T-helper 1 cell (primary cell): ENCODE measurements at regions not wholly inside any gene's neighbourhood (a gene's known extent, or its start where the extent isn't known, plus 50 kb on each side); places are given as distances from the start of the nearest gene placed in this dataset.

Source experiments
- DNase-seq, 5 donors: peaks; one replicate each; pipeline ENCODE4 v3.0.0-alpha.2; 2012 to 2020

DNA sequence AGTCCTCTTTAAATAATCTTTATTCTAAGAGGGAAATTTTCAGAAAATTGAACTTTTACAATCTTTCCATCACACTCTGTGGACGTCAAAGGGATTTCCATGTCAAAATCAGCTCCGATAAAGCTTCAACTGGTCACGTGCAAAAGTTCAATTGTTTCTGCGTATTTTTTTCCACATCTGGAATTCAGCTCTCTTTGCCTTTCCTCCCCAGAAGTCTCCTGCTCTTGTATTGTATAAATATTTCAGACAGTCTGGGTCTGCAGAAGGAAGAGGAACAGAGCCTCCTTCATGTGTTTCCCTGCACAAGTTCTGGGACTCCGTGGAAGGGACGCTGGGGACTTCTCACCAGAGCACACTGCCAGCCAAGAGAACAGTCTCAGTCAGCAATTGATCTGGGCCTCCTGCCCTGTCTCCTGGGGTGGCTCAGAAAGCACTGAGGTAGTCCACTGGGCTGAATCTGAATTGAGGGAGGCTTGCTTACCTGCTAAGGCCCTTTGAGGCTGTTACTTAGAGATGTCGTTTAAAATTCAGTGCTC is 251.5 kb downstream of the TFCP2L1 start:
- DNase-seq = no peak

- DNase-seq = no peak
Observed at GRCh38 chr2:121034551-121034950, 250.5 kb downstream of the TFCP2L1 start.

DNA sequence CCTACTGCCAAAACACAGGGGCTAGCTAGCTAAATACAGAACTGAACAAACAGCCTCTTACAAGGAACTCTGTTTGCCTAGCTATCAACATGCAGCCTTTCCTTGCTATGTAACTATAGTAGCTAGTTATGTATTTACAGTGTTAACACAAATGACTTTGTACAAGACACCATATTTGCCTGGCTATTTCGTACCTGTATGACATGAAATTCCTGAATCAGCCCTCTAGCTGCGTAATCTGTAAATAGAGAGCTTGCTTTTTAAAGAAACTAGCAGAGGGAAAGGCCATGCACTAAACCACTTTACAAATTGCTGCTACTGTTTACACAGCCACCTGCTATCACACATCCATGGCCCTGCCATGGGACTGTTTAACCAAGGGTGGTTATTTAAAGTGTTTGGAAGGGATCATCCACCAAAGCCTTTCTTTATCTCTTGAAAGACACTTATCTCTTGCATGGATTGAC is 248.7 kb downstream of the TFCP2L1 start:
- no peak for DNase-seq

DNA sequence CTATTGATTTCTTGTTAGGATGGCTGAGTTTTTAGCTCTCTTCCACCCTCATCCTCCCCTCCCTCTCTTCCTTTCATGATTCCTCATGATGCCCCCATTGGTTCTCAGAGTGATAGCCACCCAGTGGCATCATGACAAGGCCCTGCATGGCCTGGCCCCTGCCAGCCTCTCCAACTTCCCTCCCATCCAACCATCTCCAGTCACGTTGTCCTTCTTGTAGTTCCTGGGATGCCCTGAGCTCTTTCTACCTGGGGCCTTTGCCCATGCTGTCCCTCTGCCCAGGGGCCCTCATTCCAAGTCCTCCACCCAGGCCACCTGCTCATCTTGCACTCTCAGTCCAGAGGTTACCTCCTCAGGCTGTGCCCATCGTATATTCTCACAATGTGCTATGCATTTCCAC is 247.5 kb downstream of the TFCP2L1 start:
- no peak for DNase-seq

DNA sequence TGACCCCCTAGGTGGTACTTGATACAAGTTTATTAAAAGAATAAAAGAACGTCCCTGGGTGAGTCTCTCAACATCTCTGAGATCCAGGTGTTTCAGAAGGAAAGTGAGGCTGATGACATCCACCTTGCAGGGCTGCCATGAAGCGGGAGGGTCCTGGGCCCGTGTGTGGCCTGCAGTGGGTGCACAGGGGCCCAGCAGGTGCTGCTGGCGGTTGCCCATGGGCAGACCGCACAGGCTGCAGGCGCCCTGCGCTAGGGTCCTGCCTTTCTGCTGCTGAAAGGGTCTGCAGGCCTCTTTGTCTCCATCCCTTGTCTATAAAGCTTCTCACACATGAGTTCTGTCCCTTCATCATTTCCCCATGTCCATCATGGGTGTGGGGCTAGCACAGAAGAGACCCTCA is 247.0 kb downstream of the TFCP2L1 start:
- no peak for DNase-seq

GRCh38 chr2:121038431-121038830 is 246.6 kb downstream of the TFCP2L1 start:
- DNase-seq = no peak

DNA sequence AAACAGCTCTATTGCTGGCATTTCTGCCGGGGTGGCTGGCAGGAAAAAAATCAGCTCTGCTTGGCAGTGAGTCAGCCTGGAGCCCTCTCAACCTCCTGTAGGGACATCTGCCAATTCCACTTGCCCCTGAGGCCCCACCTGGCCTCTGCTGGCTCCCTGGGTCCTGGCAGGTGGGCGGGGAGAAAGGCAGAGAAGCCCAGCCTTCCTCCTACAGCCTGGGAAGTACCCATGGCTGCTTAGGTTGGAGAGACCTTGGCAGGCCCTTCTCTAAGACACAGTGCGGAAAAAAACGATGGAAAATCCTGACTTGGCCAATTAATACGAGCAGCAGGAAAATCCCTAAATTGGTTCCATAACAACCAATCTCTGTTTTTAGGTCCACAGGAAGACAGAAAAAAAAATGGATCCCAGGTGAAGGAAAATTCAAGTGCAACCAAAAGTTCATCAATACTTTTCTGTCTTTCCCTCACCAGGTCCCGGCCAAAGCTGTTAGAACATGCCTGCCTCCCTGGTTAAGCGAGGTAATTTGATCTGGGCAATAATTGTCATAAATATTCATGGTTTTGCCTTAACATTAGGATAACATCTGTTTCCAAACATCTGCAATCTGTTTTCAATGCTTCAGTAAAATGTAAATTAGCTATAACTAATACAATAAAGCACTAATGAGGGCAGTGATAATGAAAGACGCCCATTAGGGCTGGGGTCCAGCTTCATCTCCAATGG is 245.9 kb downstream of the TFCP2L1 start:
- no peak for DNase-seq

GRCh38 chr2:121039679-121040078 is 245.3 kb downstream of the TFCP2L1 start:
- no peak for DNase-seq

- no peak for DNase-seq
Observed at GRCh38 chr2:121041516-121041915, 243.5 kb downstream of the TFCP2L1 start.

DNA sequence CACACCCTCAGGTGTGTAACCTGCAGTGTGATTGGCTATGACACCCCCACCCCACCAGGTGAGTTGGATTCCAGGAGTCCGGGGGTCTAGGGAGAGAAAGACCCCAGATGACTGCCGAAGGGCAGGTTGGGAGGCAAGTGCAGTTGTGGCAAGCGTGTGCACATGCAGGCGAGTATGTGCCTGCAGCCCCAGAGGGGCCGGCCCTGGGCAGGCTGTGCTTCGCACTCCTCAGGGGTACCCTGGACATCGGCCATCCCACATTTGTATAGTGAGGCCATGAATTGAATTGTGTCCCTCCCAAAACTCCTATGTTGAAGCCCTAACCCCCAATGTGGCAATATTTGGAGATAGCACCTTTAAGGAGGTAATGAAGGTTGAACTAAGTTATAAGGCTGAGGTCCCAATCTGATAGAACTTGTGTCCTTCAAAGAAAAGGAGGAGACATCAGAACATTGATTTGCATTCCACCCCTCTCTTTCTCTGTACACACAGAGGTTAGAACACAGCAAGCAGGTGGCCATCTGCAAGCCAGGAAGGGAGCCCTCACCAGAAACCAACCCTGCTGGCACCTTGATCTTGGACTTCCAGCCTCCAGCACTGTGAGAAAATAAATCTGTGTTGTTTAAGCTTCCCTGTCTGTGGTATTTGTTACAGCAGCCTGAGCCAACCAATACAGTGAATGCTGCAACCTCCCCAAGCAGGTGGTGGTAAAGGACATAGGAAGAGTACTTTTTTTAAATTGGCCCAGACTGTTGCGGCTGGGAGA is 241.8 kb downstream of the TFCP2L1 start:
- no peak for DNase-seq

DNA sequence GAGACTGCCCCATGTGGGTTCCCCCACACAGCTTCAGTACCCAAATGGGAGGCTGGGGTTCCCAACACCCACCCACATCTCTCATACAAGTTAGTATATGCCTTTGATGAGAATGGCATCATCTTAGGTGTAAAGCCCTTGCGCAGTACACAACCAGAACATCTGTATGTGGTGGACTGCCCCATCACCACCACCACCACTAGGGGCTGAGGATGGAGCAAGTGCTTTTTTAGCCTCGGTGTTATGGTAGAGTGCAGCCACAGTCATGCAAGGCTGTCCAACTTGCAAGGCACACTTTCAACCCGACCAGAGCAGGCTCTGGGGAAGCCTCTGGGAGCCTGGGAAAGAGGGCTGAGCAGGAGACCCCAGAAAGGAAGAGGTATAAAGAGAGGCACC is 241.2 kb downstream of the TFCP2L1 start:
- no peak for DNase-seq

DNA sequence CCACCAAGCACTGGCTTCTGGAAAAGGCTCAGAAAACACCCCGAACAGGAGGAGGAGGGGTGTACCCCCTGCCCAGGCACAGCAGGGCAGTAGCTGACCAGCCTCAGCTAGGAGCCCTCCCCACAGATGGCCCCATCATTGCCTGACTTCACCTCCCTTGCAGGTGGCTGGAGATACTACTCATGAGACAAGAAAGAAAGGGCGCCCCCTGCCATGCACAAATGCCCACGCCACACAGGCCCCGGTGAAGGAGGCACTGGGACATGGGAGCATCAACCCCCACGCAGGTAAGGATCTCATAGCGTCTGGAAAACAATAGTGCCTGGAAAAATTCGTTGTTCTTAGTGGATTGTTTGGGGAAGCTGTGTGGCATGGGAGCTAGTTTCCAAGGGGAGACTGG is 240.6 kb downstream of the TFCP2L1 start:
- DNase-seq = no peak

- DNase-seq = no peak
Observed at GRCh38 chr2:121045245-121045644, 239.8 kb downstream of the TFCP2L1 start.

- DNase-seq = no peak
Observed at GRCh38 chr2:121046335-121046734, 238.7 kb downstream of the TFCP2L1 start.

DNA sequence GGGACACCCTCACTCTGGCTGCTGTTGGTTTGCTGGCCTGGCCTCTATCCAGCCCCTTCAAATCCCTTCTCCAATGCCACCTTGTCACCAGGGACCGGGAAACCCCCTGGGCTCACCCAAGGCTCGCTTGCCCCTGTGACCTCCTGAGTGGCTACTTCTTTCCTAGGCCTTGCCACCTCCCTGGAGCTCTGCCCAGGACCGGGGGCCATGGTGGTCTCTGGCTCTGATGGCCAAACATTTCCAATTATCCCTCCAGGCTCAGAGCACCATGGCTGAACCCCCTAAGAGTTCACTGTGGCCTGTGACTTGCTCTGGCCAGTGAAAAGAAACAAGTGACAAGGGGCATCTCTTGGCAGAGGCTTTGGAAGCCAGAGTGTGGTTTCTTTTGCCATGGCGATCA is 237.6 kb downstream of the TFCP2L1 start:
- no peak for DNase-seq

DNA sequence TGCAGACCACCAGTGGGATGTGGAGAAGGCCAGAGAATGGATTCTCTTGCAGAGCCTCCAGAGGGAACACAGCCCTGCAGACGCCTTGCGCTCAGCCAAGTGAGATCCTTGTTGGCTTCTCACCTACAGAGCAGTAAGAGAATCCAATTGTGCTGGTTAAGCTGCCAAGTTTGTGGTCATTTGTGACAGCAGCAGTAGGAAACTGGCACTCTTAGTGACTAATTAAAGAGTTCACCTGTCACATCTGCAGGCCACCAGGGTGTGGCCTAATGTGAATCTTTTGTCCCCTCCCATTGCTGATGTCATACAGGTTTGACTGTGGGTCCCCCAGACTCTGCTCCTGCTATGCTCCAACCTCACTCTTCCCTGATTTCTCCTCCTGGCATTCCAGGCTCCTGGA is 235.9 kb downstream of the TFCP2L1 start:
- DNase-seq = no peak

DNA sequence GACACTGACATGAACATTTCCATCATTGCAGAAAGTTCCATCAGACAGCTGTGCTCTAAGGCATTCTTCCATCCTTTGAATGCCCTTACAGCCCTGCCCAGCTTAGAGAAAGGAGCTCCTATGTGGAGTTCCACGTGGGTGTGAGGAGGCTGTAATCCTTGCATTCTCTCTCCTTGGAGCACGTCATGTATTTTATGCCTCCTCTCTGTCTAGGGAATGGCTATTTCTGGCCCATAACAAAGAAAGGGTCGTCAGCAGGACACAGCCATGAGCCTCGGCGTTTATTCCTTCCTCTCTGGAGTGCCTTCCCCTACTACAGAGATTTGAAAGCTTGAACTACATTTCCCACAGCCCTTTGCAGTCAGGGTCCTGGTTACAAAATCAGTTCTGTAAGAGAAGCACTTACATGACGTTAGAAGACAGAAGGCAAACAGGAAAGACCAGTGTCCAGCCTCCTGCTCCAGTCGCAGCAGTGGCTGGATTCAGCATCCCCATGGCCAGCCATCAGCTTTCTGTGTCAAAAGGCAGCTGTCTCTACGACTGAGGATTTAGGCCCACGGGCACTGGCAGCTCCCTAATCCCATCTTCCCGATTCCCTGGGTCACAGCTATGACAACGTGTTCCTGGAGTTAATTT is 234.9 kb downstream of the TFCP2L1 start:
- no peak for DNase-seq

DNA sequence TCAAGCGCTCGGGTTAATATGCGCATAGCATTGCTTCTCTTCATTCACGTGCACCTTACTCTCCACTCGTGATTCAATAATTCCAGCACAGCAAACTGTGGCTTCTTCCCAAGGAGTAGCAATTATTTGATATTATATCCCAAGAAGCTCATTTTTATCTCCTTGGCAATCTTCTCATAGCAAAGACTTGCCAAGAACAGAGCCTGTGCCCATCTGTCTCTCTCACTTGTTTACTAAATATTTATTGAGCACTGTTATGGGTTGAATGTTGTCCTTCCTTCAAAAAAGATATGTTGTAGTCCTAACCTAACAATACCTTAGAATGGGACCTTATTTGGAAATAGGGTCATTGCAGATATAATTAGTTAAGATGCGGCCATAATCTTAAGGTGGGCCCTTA is 233.7 kb downstream of the TFCP2L1 start:
- DNase-seq = no peak

GRCh38 chr2:121052023-121052422 is 233.0 kb downstream of the TFCP2L1 start:
- DNase-seq = no peak

GRCh38 chr2:121052521-121052920 is 232.5 kb downstream of the TFCP2L1 start:
- no peak for DNase-seq

GRCh38 chr2:121055088-121055487 is 229.9 kb downstream of the TFCP2L1 start:
- no peak for DNase-seq

GRCh38 chr2:121055501-121055900 is 229.5 kb downstream of the TFCP2L1 start:
- DNase-seq = no peak

GRCh38 chr2:121058852-121059558 is 226.0 kb downstream of the TFCP2L1 start:
- DNase-seq = no peak
